AG09309 (cell line): ENCODE measurements at regions not wholly inside any gene's neighbourhood (a gene's known extent, or its start where the extent isn't known, plus 50 kb on each side); places are given as distances from the start of the nearest gene placed in this dataset.

ENCODE experiments used
- DNase-seq: peaks from one replicate; pipeline ENCODE4 v3.0.0-alpha.2; 2010; ENCODE audit warnings: low read depth
- H3K4me3 ChIP-seq: 2 replicates; pipeline ENCODE4 v1.5.1; 2011; ENCODE audit warnings: mild to moderate bottlenecking, low read depth, low read length, moderate library complexity; ENCODE audit not compliant: control insufficient read depth
- TF ChIP-seq, protein P1 (sequence below): IDR thresholded peaks from 2 replicates; pipeline ENCODE4 v1.5.1; 2011; ENCODE audit warnings: mild to moderate bottlenecking, low read depth, low read length, inconsistent platforms; ENCODE audit not compliant: insufficient read depth, control insufficient read depth; ENCODE audit errors: missing control alignments

DNA sequence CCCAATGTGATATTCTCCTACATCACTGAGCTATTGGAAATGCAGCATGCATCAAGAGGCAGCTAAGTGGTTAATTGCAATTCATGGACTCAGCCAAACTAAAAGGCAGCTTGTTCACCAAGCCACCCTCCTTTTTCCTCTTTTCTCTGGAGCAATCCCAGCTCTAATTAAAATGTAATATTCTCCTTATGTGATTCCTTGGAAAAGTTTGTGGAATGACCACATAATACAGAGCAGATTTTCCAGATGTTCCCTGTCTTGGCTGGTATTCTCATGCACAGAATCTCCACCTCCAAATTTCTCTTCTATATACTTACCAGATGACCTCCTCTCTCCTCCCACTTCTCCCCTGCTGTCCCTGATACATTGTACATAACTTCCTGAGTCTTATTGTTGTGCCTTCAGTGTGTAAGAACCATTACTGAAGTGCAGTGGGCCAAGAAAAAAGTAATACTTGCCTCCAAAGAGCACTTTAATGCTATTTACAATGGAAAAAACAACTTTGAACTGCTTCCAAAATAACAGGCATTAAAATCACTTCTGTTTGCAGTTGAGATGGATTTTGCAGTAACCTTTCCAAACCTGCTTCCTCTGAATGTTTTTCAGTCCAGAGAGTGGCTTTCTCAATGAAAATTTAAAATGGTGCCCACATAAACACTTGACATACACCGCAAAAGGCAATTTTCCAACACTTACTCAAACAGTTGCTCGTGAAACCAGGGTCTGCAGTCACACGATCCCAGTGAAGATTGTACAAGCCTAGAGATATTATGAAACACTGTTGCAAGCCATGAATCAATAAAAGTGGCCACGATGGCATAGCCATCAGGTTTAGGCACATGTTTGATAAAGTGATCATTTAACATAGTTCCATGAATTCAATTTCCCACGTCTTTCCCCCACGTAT, 258.0 kb downstream of the MTX2 start:
- TF ChIP-seq, protein P1, sequence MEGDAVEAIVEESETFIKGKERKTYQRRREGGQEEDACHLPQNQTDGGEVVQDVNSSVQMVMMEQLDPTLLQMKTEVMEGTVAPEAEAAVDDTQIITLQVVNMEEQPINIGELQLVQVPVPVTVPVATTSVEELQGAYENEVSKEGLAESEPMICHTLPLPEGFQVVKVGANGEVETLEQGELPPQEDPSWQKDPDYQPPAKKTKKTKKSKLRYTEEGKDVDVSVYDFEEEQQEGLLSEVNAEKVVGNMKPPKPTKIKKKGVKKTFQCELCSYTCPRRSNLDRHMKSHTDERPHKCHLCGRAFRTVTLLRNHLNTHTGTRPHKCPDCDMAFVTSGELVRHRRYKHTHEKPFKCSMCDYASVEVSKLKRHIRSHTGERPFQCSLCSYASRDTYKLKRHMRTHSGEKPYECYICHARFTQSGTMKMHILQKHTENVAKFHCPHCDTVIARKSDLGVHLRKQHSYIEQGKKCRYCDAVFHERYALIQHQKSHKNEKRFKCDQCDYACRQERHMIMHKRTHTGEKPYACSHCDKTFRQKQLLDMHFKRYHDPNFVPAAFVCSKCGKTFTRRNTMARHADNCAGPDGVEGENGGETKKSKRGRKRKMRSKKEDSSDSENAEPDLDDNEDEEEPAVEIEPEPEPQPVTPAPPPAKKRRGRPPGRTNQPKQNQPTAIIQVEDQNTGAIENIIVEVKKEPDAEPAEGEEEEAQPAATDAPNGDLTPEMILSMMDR = no peak
- DNase-seq = no peak
- H3K4me3 ChIP-seq = no peak overlapping the region

DNA sequence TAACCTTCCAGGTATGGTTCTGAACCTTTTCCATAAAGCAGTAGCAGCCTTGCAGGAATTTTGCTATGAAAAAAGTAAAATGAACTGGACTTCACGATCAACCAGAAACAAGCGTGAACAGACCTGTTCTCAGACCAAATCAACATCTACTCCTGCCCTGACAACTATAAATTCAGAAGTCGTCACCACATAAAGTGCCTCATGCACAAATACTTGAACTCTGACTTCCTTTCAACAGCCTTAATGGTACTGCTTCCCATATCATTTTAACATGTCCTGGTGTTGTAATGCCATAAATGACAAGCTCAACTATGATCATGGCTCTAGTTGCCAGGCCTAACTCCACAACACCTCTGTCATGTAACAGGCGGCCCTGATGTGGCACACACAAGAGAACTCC, 262.4 kb downstream of the MTX2 start:
- DNase-seq = no peak
- TF ChIP-seq, protein P1 = no peak

DNA sequence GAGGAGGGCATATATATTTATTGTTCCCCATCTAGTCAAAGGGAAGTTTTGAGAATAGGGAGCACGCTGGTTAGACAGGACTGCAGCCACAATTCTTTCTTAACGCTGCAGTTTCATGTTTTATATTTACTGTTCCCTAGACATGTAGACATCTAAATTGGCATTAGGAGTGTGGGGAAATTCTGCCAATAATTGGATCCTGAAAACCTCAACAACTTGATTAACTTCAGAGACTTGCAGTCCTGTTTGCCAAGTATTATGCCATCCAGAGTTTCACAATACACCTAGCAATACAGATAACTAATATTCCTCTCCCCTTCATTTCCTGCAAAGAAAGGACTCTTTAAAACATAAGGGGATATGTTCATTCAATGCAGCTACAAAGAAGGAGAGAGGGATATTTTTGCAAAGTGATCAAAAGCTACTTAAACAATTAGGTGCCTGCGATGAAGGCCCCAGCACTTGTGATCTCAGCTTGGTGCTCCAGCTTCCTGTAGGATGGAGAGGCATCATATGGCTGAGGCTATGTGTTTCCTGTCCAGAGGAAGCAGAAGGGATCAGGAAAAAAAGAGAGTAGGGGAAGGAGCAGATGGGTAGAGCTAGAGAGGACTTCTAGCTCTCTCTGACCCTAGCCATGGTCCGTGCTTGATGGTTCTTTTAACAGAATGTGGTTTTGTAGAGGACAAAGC, 264.4 kb downstream of the MTX2 start:
- no peak overlapping the region for H3K4me3 ChIP-seq
- DNase-seq = no peak
- TF ChIP-seq, protein P1 = no peak

More for the DNA sequence above, 262.4 kb downstream of the MTX2 start:
- H3K4me3 ChIP-seq = no peak overlapping the region

DNA sequence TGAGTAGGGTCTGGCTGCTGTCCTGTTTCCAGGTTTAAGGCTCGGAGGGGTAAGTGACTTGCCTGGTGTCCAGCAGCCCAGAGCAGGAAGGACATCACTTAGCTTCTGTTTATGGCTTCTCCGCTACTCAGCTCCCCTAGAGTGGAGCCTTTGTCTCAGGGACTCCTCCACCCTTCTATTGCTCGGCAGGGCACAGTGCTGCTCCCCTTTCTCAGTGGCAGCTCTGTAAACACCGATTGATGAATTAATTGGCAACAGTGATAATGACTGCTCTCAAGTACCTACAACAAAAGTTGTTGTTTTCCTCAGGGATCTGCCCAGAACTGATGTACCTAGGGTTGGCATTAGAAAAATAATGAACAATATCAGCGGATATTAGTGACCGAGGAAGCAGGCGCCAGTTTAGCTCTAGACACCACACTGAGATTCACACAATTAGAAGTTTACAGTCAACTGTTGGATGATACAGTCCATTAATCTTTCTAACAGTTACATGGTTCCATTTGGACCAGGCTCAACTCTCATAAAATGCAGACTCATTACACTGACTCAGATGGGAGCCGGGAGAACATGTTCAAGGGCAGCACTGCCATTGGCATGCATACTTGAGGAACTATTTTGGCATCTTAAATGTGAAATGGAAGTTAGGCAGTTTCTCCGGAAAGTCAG, 265.7 kb downstream of the MTX2 start:
- H3K4me3 ChIP-seq = no peak overlapping the region
- peak; percentile 79 for DNase-seq
- TF ChIP-seq, protein P1 = no peak

DNA sequence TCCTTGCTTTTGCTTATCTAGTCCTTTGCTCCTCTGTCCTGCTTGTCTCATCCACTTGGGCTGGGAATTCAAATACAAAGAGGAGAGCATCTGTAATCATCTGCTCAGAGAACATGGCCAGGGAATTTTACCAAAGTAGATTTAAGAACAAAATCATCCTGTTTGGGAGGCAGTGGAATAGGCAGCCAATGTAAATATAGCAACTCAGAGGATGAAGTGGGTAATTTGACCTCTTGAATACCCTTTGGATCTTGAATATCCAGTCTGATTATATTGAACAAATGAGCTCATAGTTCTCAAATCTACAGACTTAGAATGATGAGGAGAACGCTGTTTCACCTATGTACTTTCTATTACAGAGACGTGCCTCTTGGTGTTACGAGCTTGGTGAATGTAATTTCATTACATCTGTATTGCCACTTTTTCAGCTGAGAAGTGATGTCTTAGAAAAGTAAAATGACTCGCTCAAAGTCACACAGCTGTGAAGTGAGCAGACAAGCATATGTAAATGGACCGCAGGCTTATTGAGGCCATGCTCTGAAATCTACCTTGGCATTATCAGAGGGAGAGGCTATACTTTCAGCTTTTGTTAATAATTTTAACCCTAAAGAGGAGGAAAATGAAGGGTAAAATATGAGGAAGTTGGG, 266.3 kb downstream of the MTX2 start:
- no peak for DNase-seq
- no peak overlapping the region for H3K4me3 ChIP-seq
- TF ChIP-seq, protein P1 = no peak

DNA sequence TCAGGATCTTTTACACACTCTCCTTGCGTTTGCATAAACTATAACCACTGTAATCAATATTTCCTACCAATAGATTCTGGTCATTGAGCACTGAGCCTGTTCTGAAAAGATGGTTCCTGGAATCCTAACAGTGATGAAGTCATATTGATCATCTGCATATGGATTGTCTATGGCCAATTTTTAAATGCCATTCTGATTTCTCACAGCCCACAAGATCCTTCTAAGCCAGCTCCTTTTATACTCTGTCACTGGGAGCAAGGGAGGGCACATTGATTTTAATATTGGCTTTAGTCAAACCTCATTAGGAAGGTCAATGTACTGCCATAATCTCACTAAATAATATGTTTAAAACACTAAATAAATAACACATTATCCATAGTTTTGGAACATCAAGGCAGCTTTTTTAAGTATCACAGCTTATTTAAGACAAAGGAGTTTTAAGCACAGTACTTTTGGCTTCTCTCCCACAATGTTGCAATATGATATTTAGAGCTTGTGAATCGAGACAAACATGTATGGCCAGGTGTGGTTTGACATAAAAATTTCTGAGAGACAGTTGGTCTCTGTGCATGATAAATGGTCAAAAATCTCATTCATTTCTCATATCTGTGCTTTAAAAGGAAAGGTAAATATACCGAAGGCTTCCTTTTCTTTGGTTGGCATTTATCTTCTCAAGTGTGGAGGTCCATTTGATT, 267.3 kb downstream of the MTX2 start:
- H3K4me3 ChIP-seq = no peak overlapping the region
- no peak for DNase-seq
- TF ChIP-seq, protein P1 = no peak
